ENCODE measurements at regions not wholly inside any gene's neighbourhood (a gene's known extent, or its start where the extent isn't known, plus 50 kb on each side); places are given as distances from the start of the nearest gene placed in this dataset.
A peak's percentile ranks its signal among the peaks of the same experiment; 100 is the strongest.

DNA sequence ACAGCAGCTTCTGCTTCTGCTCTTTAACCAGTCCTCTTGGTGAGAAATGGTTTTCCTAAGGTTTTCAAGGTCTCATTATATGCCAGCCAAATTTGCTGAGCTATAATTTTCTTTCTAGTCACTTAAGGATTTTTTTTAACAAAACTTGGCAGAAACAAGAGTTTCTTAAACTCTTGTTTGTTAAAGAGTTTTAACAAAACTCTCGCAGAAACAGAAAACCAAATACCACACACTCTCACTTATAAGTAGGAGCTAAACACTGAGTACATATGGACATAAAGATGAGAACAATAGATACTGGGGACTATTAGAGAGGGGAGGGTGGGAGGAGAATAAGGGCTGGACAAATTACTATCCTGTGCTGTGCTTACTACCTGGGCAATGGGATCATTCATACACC is 908.3 kb downstream of the TUSC7 start:
- DNase-seq (ENCODE audit: low spot score) = no peak

DNA sequence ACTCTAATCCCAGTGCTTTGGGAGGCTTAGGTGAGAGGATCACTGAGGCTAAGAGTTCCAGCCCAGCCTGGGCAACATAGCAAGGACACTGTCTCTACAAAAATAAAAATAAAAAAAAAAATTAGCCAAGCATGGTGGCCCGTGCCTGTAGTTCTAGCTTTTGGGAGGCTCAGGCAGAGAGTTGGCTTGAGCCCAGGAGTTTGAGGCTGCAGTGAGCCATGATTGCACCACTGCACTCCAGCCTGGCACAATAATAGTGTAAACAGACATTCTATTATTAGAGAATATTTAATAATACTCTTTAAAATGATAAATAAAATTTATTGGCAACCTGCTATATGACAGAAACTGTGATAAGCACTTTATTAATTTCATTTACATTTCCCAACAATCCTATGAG is 908.9 kb downstream of the TUSC7 start:
- DNase-seq (ENCODE audit: low spot score) = no peak

DNA sequence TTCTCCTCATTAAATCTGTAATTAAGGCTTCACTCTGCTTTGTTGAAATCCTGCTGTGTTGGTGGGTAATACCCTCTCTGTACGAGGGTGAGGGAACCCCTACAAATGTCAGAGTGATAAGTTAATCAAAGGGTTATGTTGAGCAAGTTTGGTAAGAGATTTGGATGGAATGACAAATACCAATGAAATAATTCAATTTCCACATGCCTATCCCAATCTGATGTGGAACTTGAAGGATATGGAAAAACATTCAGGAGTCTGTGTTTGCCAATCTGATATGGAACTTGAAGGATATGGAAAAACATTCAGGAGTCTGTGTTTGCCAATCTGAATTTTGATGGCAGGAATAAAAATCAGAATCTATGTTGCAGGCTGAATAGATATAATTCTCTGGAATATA is 910.2 kb downstream of the TUSC7 start:
- no peak for DNase-seq (ENCODE audit: low spot score)

DNA sequence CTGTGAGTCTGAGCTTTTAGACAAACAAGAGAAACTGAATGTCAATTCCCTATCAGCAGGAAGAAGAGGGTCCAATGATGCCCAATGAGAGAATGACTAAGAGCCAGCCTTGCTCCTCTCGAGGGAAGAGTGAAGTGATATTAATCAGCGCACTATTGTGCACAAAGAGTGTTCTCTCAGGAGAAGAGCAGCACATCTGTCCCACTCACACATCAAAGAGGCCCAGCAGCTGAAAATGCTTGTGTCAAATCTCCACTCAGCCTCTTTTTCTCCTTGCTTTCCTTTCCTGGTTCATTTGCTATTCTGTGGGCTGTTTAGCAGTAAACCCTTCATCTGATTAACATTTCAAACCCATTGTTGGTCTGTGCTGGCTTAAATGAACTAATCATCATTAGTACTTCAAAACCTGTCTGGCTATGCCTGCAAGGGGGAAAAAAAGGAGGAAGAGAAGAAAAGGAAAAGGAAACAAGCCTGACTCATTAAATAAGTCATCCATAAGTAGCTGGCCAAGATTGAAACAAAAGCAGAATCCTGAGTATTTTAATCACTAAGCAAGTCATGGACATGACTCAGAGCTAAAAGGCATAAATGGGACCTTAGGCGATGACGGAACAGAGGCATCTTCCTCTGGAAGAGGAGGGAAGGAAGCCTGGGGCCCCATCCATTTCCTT is 912.7 kb downstream of the TUSC7 start:
- DNase-seq (ENCODE audit: low spot score) = peak; percentile 56

GRCh38 chr3:117624424-117624823 is 914.8 kb downstream of the TUSC7 start:
- no peak for DNase-seq (ENCODE audit: low spot score)

GRCh38 chr3:117625174-117625573 is 915.6 kb downstream of the TUSC7 start:
- DNase-seq (ENCODE audit: low spot score) = no peak

DNA sequence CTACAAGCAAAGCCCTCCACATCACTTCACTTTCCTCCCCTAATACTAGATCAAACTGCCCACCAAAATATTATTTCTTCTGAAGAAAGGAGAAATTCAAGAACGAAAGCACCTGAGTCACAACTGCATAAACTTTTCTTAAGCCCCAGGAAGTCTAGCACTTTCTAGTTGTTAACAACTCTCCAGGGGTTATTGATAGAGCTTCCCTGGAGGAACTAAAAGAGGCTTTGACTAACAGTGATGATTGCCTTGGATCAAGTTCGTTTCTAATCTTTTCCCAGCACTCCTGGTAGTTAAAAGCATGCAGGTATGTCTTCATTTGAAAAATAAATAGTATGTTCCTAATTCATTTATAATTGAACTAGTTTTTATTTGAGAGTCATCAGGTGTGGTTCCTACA is 917.0 kb downstream of the TUSC7 start:
- no peak for DNase-seq (ENCODE audit: low spot score)

DNA sequence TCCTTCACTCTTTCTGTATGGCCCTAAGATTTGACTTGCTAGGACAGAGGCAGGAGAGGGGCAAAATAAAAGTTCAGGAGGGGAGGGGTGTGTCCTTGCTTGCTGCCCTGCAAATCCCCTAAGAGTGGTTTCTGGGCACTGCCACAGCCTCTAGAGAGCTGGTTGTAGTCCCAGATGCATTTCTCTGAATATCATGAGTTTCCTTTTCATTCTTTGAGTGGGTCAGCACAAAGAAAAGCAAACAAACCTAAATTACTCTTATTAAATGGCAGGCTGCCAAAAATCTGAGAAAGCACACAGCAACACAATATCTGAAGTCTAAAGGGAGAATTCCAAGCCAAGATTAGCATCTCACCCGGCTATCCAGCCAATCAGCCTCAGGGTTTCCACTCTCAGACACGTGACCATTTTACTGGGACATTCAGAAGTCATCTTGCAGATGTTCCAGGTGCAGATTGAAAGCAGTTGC is 919.3 kb downstream of the TUSC7 start:
- peak; percentile 40 for DNase-seq (ENCODE audit: low spot score)

DNA sequence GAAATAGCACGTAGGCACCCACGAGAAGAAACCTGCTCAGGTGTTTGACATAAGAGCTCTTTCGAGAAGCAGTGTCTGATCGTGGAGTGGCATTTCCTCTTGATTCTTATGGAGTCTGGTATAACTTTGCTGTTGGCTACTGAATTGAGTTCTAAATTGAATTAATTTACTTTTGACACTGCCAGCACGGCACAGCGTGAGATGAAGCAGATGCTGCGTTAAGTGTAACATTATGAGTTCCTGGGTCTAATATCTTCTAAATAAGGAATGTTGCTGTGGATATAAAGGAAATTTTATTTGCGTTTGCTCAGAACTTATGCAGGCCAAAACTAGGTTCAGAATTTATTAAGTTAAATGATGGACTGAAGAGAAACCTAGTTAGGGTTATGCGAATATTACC is 919.9 kb downstream of the TUSC7 start:
- no peak for DNase-seq (ENCODE audit: low spot score)

DNA sequence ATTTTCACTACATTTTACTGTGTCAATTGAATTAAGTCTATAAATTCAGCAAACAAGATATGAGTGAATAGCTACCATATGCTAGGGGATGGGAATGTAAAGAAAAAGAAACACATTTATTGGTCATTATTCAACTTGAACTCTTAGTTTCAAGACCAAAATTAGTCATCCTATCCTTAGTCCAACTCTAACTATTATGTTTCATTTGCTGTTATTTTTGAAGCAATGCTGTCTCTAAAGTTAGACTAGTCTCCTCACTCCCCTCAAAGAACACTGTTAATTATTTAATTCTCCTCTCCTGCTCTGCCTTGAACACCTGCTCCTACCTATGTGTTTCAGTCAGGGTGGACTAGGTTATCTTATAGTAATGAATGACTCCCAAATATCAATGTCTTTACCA is 920.9 kb downstream of the TUSC7 start:
- DNase-seq (ENCODE audit: low spot score) = no peak

GRCh38 chr3:117630885-117631284 is 921.3 kb downstream of the TUSC7 start:
- DNase-seq (ENCODE audit: low spot score) = no peak

DNA sequence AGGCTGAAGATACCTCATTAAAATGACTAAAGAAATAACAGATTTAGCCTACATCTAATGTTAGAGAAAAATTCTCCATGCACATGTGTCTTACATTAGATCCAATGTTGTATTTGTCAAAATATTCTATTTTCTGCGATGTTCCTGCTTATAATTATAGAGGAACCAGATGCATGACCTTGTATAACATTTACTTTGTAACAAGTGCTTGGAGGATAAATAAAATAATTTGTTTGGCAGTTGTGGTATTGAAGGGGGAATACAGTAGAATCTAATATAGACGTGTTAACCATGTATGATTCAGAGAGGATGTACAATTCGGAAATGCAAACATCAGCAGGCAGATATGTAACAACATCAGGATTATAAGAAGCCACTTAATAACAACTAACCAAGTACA is 922.2 kb downstream of the TUSC7 start:
- DNase-seq (ENCODE audit: low spot score) = no peak

DNA sequence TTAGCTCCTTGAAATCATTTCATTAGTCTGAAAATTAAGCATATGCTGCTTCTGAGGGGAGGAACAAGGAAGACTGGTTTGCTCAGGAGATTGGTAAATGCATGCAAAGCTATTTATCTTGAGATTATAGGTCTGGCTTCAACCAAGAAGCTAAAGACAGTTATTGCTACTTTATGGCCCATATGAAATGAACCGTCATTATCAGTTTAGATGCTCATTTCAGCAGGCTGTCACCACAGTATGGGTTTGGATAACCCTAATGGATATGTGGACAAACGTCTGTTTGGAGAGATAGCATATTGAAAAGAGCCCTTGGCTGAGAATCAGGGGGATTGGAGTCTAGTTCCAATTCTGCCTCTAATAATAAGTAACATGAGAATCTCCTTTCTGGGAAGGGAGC is 922.6 kb downstream of the TUSC7 start:
- DNase-seq (ENCODE audit: low spot score) = no peak

DNA sequence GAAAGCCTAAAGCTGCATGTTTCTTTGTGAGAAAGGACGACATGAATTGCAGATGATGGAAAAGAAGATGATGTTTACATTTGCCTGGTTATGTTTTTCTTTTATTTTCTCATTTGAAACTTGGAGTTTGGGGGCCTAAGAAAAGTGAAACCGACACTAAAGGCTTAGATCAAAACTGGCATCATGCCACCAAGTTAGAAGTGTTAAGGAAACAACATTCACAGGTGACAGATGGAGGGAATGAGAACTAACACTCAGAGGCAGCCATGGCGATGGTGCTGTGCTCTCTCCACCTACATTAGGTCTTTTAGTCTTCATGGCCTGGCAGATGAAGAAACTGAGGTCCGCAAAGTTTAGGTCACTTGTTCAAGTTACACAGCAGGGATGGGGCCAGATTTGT is 923.6 kb downstream of the TUSC7 start:
- DNase-seq (ENCODE audit: low spot score) = no peak

- DNase-seq (ENCODE audit: low spot score) = no peak
Measured at GRCh38 chr3:117637666-117638065, 928.1 kb downstream of the TUSC7 start.

- no peak for DNase-seq (ENCODE audit: low spot score)
Measured at GRCh38 chr3:117644203-117644602, 934.6 kb downstream of the TUSC7 start.

GRCh38 chr3:117645561-117646242 is 936.1 kb downstream of the TUSC7 start:
- DNase-seq (ENCODE audit: low spot score) = no peak

- no peak for DNase-seq (ENCODE audit: low spot score)
Measured at GRCh38 chr3:117647435-117647834, 937.9 kb downstream of the TUSC7 start.

GRCh38 chr3:117651246-117651645 is 941.7 kb downstream of the TUSC7 start:
- DNase-seq (ENCODE audit: low spot score) = no peak

DNA sequence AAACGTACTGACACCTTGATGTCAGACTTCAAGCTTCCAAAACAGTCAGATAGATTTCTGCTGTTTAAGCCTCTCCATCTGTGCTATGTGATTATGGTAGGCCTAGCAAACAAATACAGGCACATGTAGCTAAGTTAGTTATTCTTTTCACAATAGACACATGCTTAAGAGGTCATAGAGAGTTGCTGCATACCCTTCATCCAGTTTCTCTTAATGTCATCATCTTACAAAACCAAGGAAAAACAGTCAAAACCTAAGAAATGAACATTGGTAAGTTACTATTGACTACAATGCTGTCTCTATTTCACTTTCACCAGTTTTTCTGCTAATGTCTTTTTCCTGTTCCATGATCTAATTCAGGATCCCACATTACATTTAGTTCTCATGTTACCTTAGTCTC is 946.8 kb downstream of the TUSC7 start:
- DNase-seq (ENCODE audit: low spot score) = no peak

- no peak for DNase-seq (ENCODE audit: low spot score)
Measured at GRCh38 chr3:117657278-117657677, 947.7 kb downstream of the TUSC7 start.

GRCh38 chr3:117660941-117661817 is 951.6 kb downstream of the TUSC7 start:
- DNase-seq (ENCODE audit: low spot score) = peak; percentile 16

GRCh38 chr3:117661818-117662095 is 952.2 kb downstream of the TUSC7 start:
- no peak for DNase-seq (ENCODE audit: low spot score)
